Aorta (tissue), 5 donors: ENCODE measurements at regions not wholly inside any gene's neighbourhood (a gene's known extent, or its start where the extent isn't known, plus 50 kb on each side); places are given as distances from the start of the nearest gene placed in this dataset.

ENCODE experiments used
- ATAC-seq: fragments of 200-7000 bp; cut with Tn5 transposase; one replicate; pipeline ENCODE4 v1.9.1; 2022; ENCODE audit warnings: moderate library complexity; ENCODE audit not compliant: low FRiP score
- DNase-seq, 2 donors: peaks; one replicate each; pipeline ENCODE4 v3.0.0-alpha.2; 2020
- H3K27ac ChIP-seq, 2 donors: one replicate each; pipeline ENCODE4 v1.5.1; 2013; ENCODE audit warnings: low read length in 2 of 2, mild to moderate bottlenecking in 2 of 2, moderate library complexity in 2 of 2, control low read depth in 1 of 2, inconsistent platforms in 1 of 2, low read depth in 1 of 2
- H3K27me3 ChIP-seq, 2 donors: one replicate each; pipeline ENCODE4 v1.6.1; 2013; ENCODE audit warnings: control low read depth in 1 of 2, low read length in 1 of 2, mild to moderate bottlenecking in 1 of 2, moderate library complexity in 1 of 2; ENCODE audit not compliant: insufficient read depth in 2 of 2, control insufficient read depth in 1 of 2
- H3K36me3 ChIP-seq, 2 donors: one replicate each; pipeline ENCODE4 v1.6.1; 2013; ENCODE audit warnings: control low read depth in 1 of 2, low read length in 1 of 2, mild to moderate bottlenecking in 1 of 2; ENCODE audit not compliant: insufficient read depth in 2 of 2, control insufficient read depth in 1 of 2
- H3K4me1 ChIP-seq, 2 donors: one replicate each; pipeline ENCODE4 v1.6.1; 2013; ENCODE audit warnings: low read length in 2 of 2, control low read depth in 1 of 2, mild to moderate bottlenecking in 1 of 2, moderate library complexity in 1 of 2; ENCODE audit not compliant: insufficient read depth in 2 of 2, control insufficient read depth in 1 of 2
- H3K4me3 ChIP-seq, 2 donors: one replicate each; pipeline ENCODE4 v1.5.1; 2013; ENCODE audit warnings: low read length in 2 of 2, control low read depth in 1 of 2, mild to moderate bottlenecking in 1 of 2
- H3K9me3 ChIP-seq: one replicate; pipeline ENCODE4 v1.6.1; 2013; ENCODE audit warnings: mild to moderate bottlenecking, low read length; ENCODE audit not compliant: control insufficient read depth
- WGBS, 2 donors: extraction: QIAGEN DNeasy Blood & Tissue Kit; methylation state at CpG; one replicate each; pipeline ENCODE4 v1.1.7; 2013; 5-methylcytosine and 5-hydroxymethylcytosine counted together
- intact Hi-C, 2 donors: fragments of 100-400 bp; cut with DNase I; formaldehyde crosslinking; loops; one replicate each; pipeline versions ENCODE4 v1.14.2 to v1.15.0; 2022
- donor health status: healthy with polysubstance abuse.
- donor health status: Bipolar disorder and iron deficiency.
- donor health status: DM: no; HTN: no; CAD: no.
- donor health status: DM: no; HTN: no; CAD: no.
- donor health status: DM: yes; HTN: yes; CAD: no.

DNA sequence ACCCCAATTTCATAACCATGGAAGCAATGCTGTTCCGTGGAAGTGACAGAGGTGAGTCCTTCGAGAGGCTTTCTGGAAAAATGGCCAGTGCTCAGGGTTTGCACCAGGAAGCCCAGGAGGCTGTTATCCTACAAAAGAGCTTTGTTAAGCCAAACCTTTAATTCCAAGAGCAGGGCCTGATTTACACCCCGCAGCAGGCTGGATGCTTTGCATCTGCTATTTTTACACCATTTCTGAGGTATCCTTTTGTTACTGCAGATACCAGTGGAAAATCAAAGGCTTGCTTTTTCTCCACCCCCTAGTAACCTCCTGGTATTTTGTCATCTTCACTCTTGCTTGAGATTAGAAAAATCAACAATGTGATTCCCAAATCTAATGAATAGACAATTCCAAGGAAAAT lies 380.6 kb downstream of the SOX11 start:
- ATAC-seq (no peak), DNase-seq (no peak)
- Histone ChIP-seq H3K9me3 (peaks cover 2% of the 10 kb centered on the region), H3K27ac (no peak overlapping the region), H3K27me3 (peaks cover 0 to 3% of the 10 kb centered on the region in 2 donors), H3K36me3 (no peaks in the 10 kb centered on the region), H3K4me3 (no peak overlapping the region), H3K4me1 (no peaks in the 10 kb centered on the region)
- intact Hi-C loops = no loop called here
- 75 to 78% methylated on average over 3 of the region's 3 CpGs for WGBS, 2 donors

- Histone ChIP-seq H3K36me3 (no peaks in the 10 kb centered on the region), H3K9me3 (peaks cover 2% of the 10 kb centered on the region), H3K27ac (no peak overlapping the region), H3K4me3 (no peak overlapping the region), H3K27me3 (peaks cover 0 to 3% of the 10 kb centered on the region in 2 donors), H3K4me1 (no peaks in the 10 kb centered on the region)
- DNase-seq = no peak
- whole genome bisulfite sequencing, 2 donors = 24 to 32% methylated on average over 11 of the region's 11 CpGs
- intact Hi-C loops = no loop called here
- no peak for ATAC-seq
Observed at GRCh38 chr2:6073191-6074088, 381.3 kb downstream of the SOX11 start.

DNA sequence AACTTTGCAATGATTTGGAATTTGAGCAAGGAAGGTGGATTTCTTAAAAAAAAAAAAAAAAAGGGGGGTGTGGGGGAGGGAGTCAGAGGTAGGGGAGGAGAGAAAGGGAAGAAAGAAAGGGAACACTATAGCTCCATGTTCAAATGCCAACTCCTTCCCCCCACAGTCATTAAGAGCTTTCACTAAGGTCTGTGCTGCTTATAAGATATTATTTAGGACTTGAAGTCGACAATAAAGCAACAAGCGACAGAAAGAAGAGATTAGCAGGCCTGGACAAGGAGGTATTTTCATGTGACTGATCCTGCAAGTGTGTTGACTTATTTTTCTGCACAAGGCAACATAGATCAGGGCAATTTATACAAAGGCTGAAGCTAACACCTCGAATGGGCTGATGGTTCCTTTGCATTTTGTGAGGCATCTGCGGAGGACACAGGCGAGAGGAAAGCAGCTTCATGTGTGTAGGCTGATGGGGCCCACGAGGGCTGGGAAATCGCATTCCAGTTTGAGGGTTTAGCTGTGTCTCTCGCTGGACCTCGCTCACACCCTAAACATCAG lies 382.0 kb downstream of the SOX11 start:
- intact Hi-C loops = no loop called here
- Histone ChIP-seq H3K4me1 (no peaks in the 10 kb centered on the region), H3K27me3 (peaks cover 0 to 3% of the 10 kb centered on the region in 2 donors), H3K27ac (no peak overlapping the region), H3K36me3 (no peaks in the 10 kb centered on the region), H3K9me3 (peaks cover 2% of the 10 kb centered on the region), H3K4me3 (no peak overlapping the region)
- 64 to 78% methylated on average over 9 of the region's 9 CpGs for WGBS, 2 donors
- ATAC-seq = no peak
- no peak for DNase-seq

GRCh38 chr2:6077585-6077984 lies 385.4 kb downstream of the SOX11 start:
- Histone ChIP-seq H3K4me1 (no peaks in the 10 kb centered on the region), H3K27me3 (peaks cover 0 to 2% of the 10 kb centered on the region in 2 donors), H3K36me3 (no peaks in the 10 kb centered on the region), H3K27ac (no peak overlapping the region), H3K9me3 (peaks cover 2% of the 10 kb centered on the region), H3K4me3 (no peak overlapping the region)
- DNase-seq = no peak
- intact Hi-C loops = no loop called here
- ATAC-seq = no peak
- WGBS, 2 donors = 37 to 49% methylated on average over 2 of the region's 2 CpGs

- ATAC-seq (no peak), DNase-seq (no peak)
- H3K27me3 ChIP-seq = peaks cover 0 to 2% of the 10 kb centered on the region in 2 donors
- no peak overlapping the region for H3K4me3 ChIP-seq
- intact Hi-C loops = no loop called here
- no peak overlapping the region for H3K27ac ChIP-seq
- no peaks in the 10 kb centered on the region for H3K36me3 ChIP-seq
- 18 to 33% methylated on average over 3 of the region's 3 CpGs for WGBS, 2 donors
- H3K9me3 ChIP-seq = peaks cover 2% of the 10 kb centered on the region
- H3K4me1 ChIP-seq = no peaks in the 10 kb centered on the region
Observed at GRCh38 chr2:6078414-6078813, 386.2 kb downstream of the SOX11 start.

DNA sequence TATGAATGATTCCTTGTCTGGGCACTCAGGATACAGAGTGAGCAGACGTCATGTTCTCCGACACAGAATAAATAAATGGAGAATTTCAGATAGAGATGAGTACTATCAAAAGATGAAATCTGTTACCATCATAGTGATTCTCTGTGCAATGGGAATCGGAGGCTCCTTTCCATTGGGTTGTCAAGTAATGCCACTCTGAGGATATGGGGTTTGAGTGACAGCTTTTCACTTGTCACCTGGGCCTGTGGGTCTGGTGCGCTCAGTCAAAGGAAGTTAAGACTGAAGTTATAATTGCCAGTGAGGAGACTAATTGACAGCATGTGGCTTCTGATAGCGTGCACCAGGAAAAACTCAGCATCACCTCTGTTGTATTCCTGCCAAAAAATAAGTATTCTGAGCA lies 387.2 kb downstream of the SOX11 start:
- intact Hi-C loops = no loop called here
- H3K9me3 ChIP-seq = peaks cover under 1% of the 10 kb centered on the region
- H3K36me3 ChIP-seq = no peaks in the 10 kb centered on the region
- H3K4me1 ChIP-seq = no peaks in the 10 kb centered on the region
- 78 to 87% methylated on average over 5 of the region's 5 CpGs for WGBS, 2 donors
- DNase-seq (no peak), ATAC-seq (no peak)
- H3K27me3 ChIP-seq = peaks cover 0 to 2% of the 10 kb centered on the region in 2 donors
- no peak overlapping the region for H3K4me3 ChIP-seq
- H3K27ac ChIP-seq = no peak overlapping the region

DNA sequence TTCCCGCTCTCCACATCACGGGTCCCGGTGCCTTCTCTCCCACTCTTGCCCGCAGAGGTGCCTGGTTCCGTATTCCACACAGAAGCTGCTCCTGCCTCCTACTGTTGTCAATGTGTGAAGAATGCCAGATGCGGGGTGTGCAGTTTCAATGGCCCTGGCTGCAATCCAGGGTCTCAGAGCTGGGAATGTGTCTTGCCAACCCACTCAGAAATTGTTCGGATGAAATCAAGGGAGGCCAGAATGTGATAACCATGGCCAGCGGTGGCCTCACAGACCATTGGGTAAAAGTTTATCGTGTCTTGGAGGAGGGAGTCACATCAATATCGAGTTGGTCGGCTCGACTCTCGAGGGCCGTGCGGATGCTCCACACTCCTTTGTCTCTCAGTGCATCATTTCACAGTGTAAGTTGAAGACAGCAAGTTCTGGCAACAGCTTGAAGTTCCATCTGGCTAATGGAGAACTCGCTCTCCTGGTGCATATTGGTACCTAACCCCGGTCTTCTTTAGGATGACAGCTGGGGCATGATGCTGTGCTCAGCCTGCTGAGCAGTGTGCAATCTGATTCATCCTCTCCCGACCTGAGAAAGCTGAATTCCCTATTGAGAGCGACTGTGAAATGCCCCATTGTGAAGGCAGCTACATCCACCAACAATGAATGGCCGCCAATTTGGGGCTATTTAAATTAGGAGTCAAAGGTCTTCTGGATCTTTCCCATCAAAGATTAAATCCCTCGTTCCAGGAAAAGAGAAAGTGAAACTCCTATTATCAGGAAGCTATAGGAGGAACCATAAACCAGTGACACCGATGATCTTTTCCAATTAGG lies 389.0 kb downstream of the SOX11 start:
- no peak overlapping the region for H3K27ac ChIP-seq
- WGBS, 2 donors = 64 to 73% methylated on average over 22 of the region's 22 CpGs
- H3K4me3 ChIP-seq = no peak overlapping the region

GRCh38 chr2:6081955-6082624 lies 389.9 kb downstream of the SOX11 start:
- 79 to 84% methylated on average over 5 of the region's 5 CpGs for WGBS, 2 donors

More for the DNA sequence above, 389.0 kb downstream of the SOX11 start:
- Histone ChIP-seq H3K27me3 (peaks cover 0 to 2% of the 10 kb centered on the region in 2 donors), H3K36me3 (no peaks in the 10 kb centered on the region), H3K9me3 (peaks cover 2% of the 10 kb centered on the region), H3K4me1 (no peaks in the 10 kb centered on the region)
- ATAC-seq (no peak), DNase-seq (no peak)
- intact Hi-C loops = no loop called here

More at GRCh38 chr2:6081955-6082624, 389.9 kb downstream of the SOX11 start:
- no peak for DNase-seq
- Histone ChIP-seq H3K4me3 (no peak overlapping the region), H3K27me3 (peaks cover 0 to 2% of the 10 kb centered on the region in 2 donors), H3K27ac (no peak overlapping the region), H3K4me1 (no peaks in the 10 kb centered on the region), H3K36me3 (no peaks in the 10 kb centered on the region), H3K9me3 (peaks cover 5% of the 10 kb centered on the region)
- intact Hi-C loops = no loop called here
- ATAC-seq = no peak
